Karpas-422 (cell line): ENCODE measurements at regions not wholly inside any gene's neighbourhood (a gene's known extent, or its start where the extent isn't known, plus 50 kb on each side); places are given as distances from the start of the nearest gene placed in this dataset.

ENCODE experiments used
- DNase-seq: peaks from one replicate; pipeline ENCODE4 v3.0.0-alpha.2; 2015
- H2AFZ ChIP-seq: fragments of 200-600 bp; sonication (generic); 2 replicates; pipeline ENCODE4 v1.6.1; 2014; ENCODE audit warnings: antibody characterized with exemption, low read length, mixed read lengths
- H3K27ac ChIP-seq: fragments of 200-600 bp; sonication (generic); 2 replicates; pipeline ENCODE4 v1.5.1; 2014; ENCODE audit warnings: mild to moderate bottlenecking, low read length, moderate library complexity
- H3K27me3 ChIP-seq: fragments of 200-600 bp; sonication (generic); 2 replicates; pipeline ENCODE4 v1.6.1; 2014; ENCODE audit warnings: low read length, mixed read lengths
- H3K36me3 ChIP-seq: fragments of 200-600 bp; sonication (generic); 2 replicates; pipeline ENCODE4 v1.6.1; 2014; ENCODE audit warnings: low read length, mixed read lengths; ENCODE audit not compliant: insufficient read depth
- H3K4me1 ChIP-seq: fragments of 200-600 bp; sonication (generic); 2 replicates; pipeline ENCODE4 v1.6.1; 2014; ENCODE audit warnings: mild to moderate bottlenecking, low read length, mixed read lengths
- H3K4me2 ChIP-seq: fragments of 200-600 bp; sonication (generic); 2 replicates; pipeline ENCODE4 v1.6.1; 2014; ENCODE audit warnings: low read length, low read depth, mild to moderate bottlenecking; ENCODE audit not compliant: poor library complexity, severe bottlenecking
- H3K4me3 ChIP-seq: fragments of 200-600 bp; sonication (generic); 2 replicates; pipeline ENCODE4 v1.5.1; 2014; ENCODE audit warnings: mild to moderate bottlenecking, antibody characterized with exemption, low read length, mixed read lengths
- H3K79me2 ChIP-seq: fragments of 200-600 bp; sonication (generic); 2 replicates; pipeline ENCODE4 v1.6.1; 2014; ENCODE audit warnings: mild to moderate bottlenecking, low read length, mixed read lengths
- H3K9ac ChIP-seq: fragments of 200-600 bp; sonication (generic); 2 replicates; pipeline ENCODE4 v1.6.0; 2014; ENCODE audit warnings: low read length
- H3K9me2 ChIP-seq: fragments of 200-600 bp; sonication (generic), shearing (Covaris generic); replicated peaks from 2 replicates; pipeline ENCODE4 v1.6.0; 2014; ENCODE audit warnings: mild to moderate bottlenecking, low read length, moderate library complexity; ENCODE audit not compliant: insufficient read depth
- H3K9me3 ChIP-seq: fragments of 300-700, 200-600 bp; sonication (generic); 2 replicates; pipeline ENCODE4 v1.6.1; 2014; ENCODE audit warnings: low read length, mixed read lengths
- H4K20me1 ChIP-seq: fragments of 200-600 bp; sonication (generic); 2 replicates; pipeline ENCODE4 v1.6.1; 2014; ENCODE audit warnings: mild to moderate bottlenecking, antibody characterized with exemption, low read length, low read depth; ENCODE audit not compliant: insufficient read depth

- no peaks in the 10 kb centered on the region for H4K20me1 ChIP-seq
- no peaks in the 10 kb centered on the region for H3K9me2 ChIP-seq
- H3K79me2 ChIP-seq: no peaks in the 10 kb centered on the region
- H3K4me1 ChIP-seq: no peaks in the 10 kb centered on the region
- no peak overlapping the region for H3K9ac ChIP-seq
- no peaks in the 10 kb centered on the region for H3K27me3 ChIP-seq
- no peak overlapping the region for H2AFZ ChIP-seq
- H3K4me3 ChIP-seq: no peak overlapping the region
- H3K9me3 ChIP-seq: peaks cover 54% of the 10 kb centered on the region
- H3K36me3 ChIP-seq: no peaks in the 10 kb centered on the region
- no peak overlapping the region for H3K4me2 ChIP-seq
- DNase-seq: no peak
- H3K27ac ChIP-seq: no peak overlapping the region
Observed at GRCh38 chr2:81495556-81495955, 1191.0 kb upstream of the LRRTM1 start.

GRCh38 chr2:81483254-81483653, 1178.7 kb upstream of the LRRTM1 start:
- H3K27ac ChIP-seq: no peak overlapping the region
- H3K9me3 ChIP-seq: peaks cover 27% of the 10 kb centered on the region
- H3K36me3 ChIP-seq: no peaks in the 10 kb centered on the region
- no peaks in the 10 kb centered on the region for H3K4me1 ChIP-seq
- no peak overlapping the region for H3K9ac ChIP-seq
- DNase-seq: no peak
- H2AFZ ChIP-seq: no peak overlapping the region
- H4K20me1 ChIP-seq: no peaks in the 10 kb centered on the region
- no peaks in the 10 kb centered on the region for H3K79me2 ChIP-seq
- no peak overlapping the region for H3K4me3 ChIP-seq
- no peaks in the 10 kb centered on the region for H3K9me2 ChIP-seq
- H3K27me3 ChIP-seq: no peaks in the 10 kb centered on the region
- no peak overlapping the region for H3K4me2 ChIP-seq

- no peak overlapping the region for H3K4me2 ChIP-seq
- H3K9ac ChIP-seq: no peak overlapping the region
- no peak overlapping the region for H3K27ac ChIP-seq
- H3K36me3 ChIP-seq: no peaks in the 10 kb centered on the region
- H2AFZ ChIP-seq: no peak overlapping the region
- H4K20me1 ChIP-seq: no peaks in the 10 kb centered on the region
- no peak for DNase-seq
- H3K9me3 ChIP-seq: peaks cover 35% of the 10 kb centered on the region
- H3K9me2 ChIP-seq: no peaks in the 10 kb centered on the region
- no peaks in the 10 kb centered on the region for H3K79me2 ChIP-seq
- no peak overlapping the region for H3K4me3 ChIP-seq
- no peaks in the 10 kb centered on the region for H3K4me1 ChIP-seq
- no peaks in the 10 kb centered on the region for H3K27me3 ChIP-seq
Observed at GRCh38 chr2:81481994-81482368, 1177.4 kb upstream of the LRRTM1 start.

GRCh38 chr2:81481242-81481993, 1176.9 kb upstream of the LRRTM1 start:
- Histone ChIP-seq H2AFZ (no peak overlapping the region), H4K20me1 (no peaks in the 10 kb centered on the region), H3K4me1 (no peaks in the 10 kb centered on the region), H3K9ac (no peak overlapping the region), H3K27me3 (no peaks in the 10 kb centered on the region), H3K79me2 (no peaks in the 10 kb centered on the region), H3K4me2 (no peak overlapping the region), H3K27ac (no peak overlapping the region), H3K9me3 (peaks cover 30% of the 10 kb centered on the region), H3K36me3 (no peaks in the 10 kb centered on the region), H3K4me3 (no peak overlapping the region), H3K9me2 (no peaks in the 10 kb centered on the region)
- no peak for DNase-seq

- H3K4me2 ChIP-seq: no peak overlapping the region
- peaks cover 58% of the 10 kb centered on the region for H3K9me3 ChIP-seq
- no peaks in the 10 kb centered on the region for H3K36me3 ChIP-seq
Observed at GRCh38 chr2:81467096-81467495, 1162.5 kb upstream of the LRRTM1 start.

GRCh38 chr2:81462420-81462819, 1157.9 kb upstream of the LRRTM1 start:
- no peaks in the 10 kb centered on the region for H3K36me3 ChIP-seq
- no peaks in the 10 kb centered on the region for H4K20me1 ChIP-seq
- H3K79me2 ChIP-seq: no peaks in the 10 kb centered on the region
- no peak overlapping the region for H2AFZ ChIP-seq
- peaks cover 67% of the 10 kb centered on the region for H3K9me3 ChIP-seq
- no peaks in the 10 kb centered on the region for H3K9me2 ChIP-seq
- no peaks in the 10 kb centered on the region for H3K27me3 ChIP-seq
- H3K9ac ChIP-seq: no peak overlapping the region
- DNase-seq: no peak
- H3K4me1 ChIP-seq: no peaks in the 10 kb centered on the region
- H3K4me3 ChIP-seq: no peak overlapping the region
- H3K4me2 ChIP-seq: no peak overlapping the region
- H3K27ac ChIP-seq: no peak overlapping the region

More at GRCh38 chr2:81467096-81467495, 1162.5 kb upstream of the LRRTM1 start:
- no peaks in the 10 kb centered on the region for H3K79me2 ChIP-seq
- no peak overlapping the region for H3K9ac ChIP-seq
- H2AFZ ChIP-seq: no peak overlapping the region
- H3K4me1 ChIP-seq: no peaks in the 10 kb centered on the region
- H4K20me1 ChIP-seq: no peaks in the 10 kb centered on the region
- no peak for DNase-seq
- no peak overlapping the region for H3K4me3 ChIP-seq
- H3K27me3 ChIP-seq: no peaks in the 10 kb centered on the region
- no peak overlapping the region for H3K27ac ChIP-seq
- no peaks in the 10 kb centered on the region for H3K9me2 ChIP-seq

- no peak overlapping the region for H3K27ac ChIP-seq
- H4K20me1 ChIP-seq: no peaks in the 10 kb centered on the region
- no peak overlapping the region for H3K4me3 ChIP-seq
- H3K9me2 ChIP-seq: no peaks in the 10 kb centered on the region
- no peak overlapping the region for H3K9ac ChIP-seq
- no peaks in the 10 kb centered on the region for H3K27me3 ChIP-seq
- H3K36me3 ChIP-seq: no peaks in the 10 kb centered on the region
- H3K9me3 ChIP-seq: peaks cover 67% of the 10 kb centered on the region
- H3K4me2 ChIP-seq: no peak overlapping the region
- no peaks in the 10 kb centered on the region for H3K79me2 ChIP-seq
- no peaks in the 10 kb centered on the region for H3K4me1 ChIP-seq
- H2AFZ ChIP-seq: no peak overlapping the region
- DNase-seq: no peak
Observed at GRCh38 chr2:81445176-81445575, 1140.6 kb upstream of the LRRTM1 start.

GRCh38 chr2:81437456-81438000, 1133.0 kb upstream of the LRRTM1 start:
- no peaks in the 10 kb centered on the region for H4K20me1 ChIP-seq
- DNase-seq: no peak
- H3K4me1 ChIP-seq: no peaks in the 10 kb centered on the region
- no peak overlapping the region for H3K27ac ChIP-seq
- H3K36me3 ChIP-seq: no peaks in the 10 kb centered on the region
- no peak overlapping the region for H3K4me3 ChIP-seq
- H3K9me3 ChIP-seq: peaks cover 49% of the 10 kb centered on the region
- no peak overlapping the region for H2AFZ ChIP-seq
- H3K4me2 ChIP-seq: no peak overlapping the region
- H3K9me2 ChIP-seq: no peaks in the 10 kb centered on the region
- no peaks in the 10 kb centered on the region for H3K27me3 ChIP-seq
- no peak overlapping the region for H3K9ac ChIP-seq
- no peaks in the 10 kb centered on the region for H3K79me2 ChIP-seq
